Panc1 (cell line): ENCODE measurements at regions not wholly inside any gene's neighbourhood (a gene's known extent, or its start where the extent isn't known, plus 50 kb on each side); places are given as distances from the start of the nearest gene placed in this dataset.

Experiments used
- CTCF ChIP-seq: fragments of 450-650 bp; IDR thresholded peaks from 2 replicates; pipeline ENCODE4 v1.5.1; 2017; ENCODE audit warnings: mild to moderate bottlenecking
- POLR2AphosphoS5 ChIP-seq: IDR thresholded peaks from 2 replicates; pipeline ENCODE4 v1.6.1; 2012; ENCODE audit warnings: mild to moderate bottlenecking, low read depth, low read length, moderate library complexity
- SIN3A ChIP-seq: IDR thresholded peaks from 2 replicates; pipeline ENCODE4 v1.6.1; 2012; ENCODE audit warnings: low read depth, mild to moderate bottlenecking, low read length, moderate library complexity, borderline replicate concordance; ENCODE audit not compliant: insufficient read depth
- TCF7L2 ChIP-seq: IDR thresholded peaks from 2 replicates; pipeline ENCODE4 v1.6.1; 2011; ENCODE audit warnings: mild to moderate bottlenecking, low read depth, low read length, inconsistent platforms

- TF ChIP-seq TCF7L2 (no peak), CTCF (no peak), POLR2AphosphoS5 (no peak), SIN3A (no peak)
Observed at GRCh38 chr1:10940838-10941237, 71.6 kb upstream of the TARDBP start.
